Testis (tissue), 2 donors: ENCODE measurements at regions not wholly inside any gene's neighbourhood (a gene's known extent, or its start where the extent isn't known, plus 50 kb on each side); places are given as distances from the start of the nearest gene placed in this dataset.

Experiments used
- CTCF ChIP-seq, 3 experiments: fragments of 450-650 bp in 2 of 3; fragments of 200-600 bp in 1 of 3; sonication (generic) in 1 of 3; IDR thresholded peaks; one replicate each; pipeline ENCODE4 v1.5.1; 2016 to 2019; ENCODE audit warnings: antibody characterized with exemption in 3 of 3, mild to moderate bottlenecking in 2 of 3, moderate library complexity in 1 of 3
- POLR2A ChIP-seq: fragments of 450-650 bp; IDR thresholded peaks from one replicate; pipeline ENCODE4 v1.6.1; 2017; ENCODE audit warnings: antibody characterized with exemption, mild to moderate bottlenecking, moderate library complexity

GRCh38 chr21:35249636-35250035 lies 200.5 kb upstream of the RUNX1 start:
- TF ChIP-seq CTCF (IDR thresholded peaks at IDR 0.05) = no peak
- no peak for TF ChIP-seq POLR2A
